Hepatocyte (in vitro differentiated cells): ENCODE measurements at regions not wholly inside any gene's neighbourhood (a gene's known extent, or its start where the extent isn't known, plus 50 kb on each side); places are given as distances from the start of the nearest gene placed in this dataset.

ENCODE experiments used
- DNase-seq: peaks from one replicate; pipeline ENCODE4 v3.0.0-alpha.2; 2016; ENCODE audit warnings: low spot score
- H2AFZ ChIP-seq: fragments of 200-600 bp; sonication (generic); 2 replicates; pipeline ENCODE4 v1.6.0; 2016; ENCODE audit warnings: antibody characterized with exemption, mild to moderate bottlenecking
- H3K27ac ChIP-seq: fragments of 200-600 bp; sonication (generic); 2 replicates; pipeline ENCODE4 v1.5.1; 2016; ENCODE audit warnings: mild to moderate bottlenecking
- H3K27me3 ChIP-seq: fragments of 200-600 bp; sonication (generic); 2 replicates; pipeline ENCODE4 v1.6.1; 2016
- H3K36me3 ChIP-seq: fragments of 200-600 bp; sonication (generic); replicated peaks from 2 replicates; pipeline ENCODE4 v1.5.1; 2016; ENCODE audit warnings: low read depth; ENCODE audit not compliant: insufficient read depth
- H3K4me1 ChIP-seq: fragments of 200-600 bp; sonication (generic); 2 replicates; pipeline ENCODE4 v1.5.1; 2016; ENCODE audit warnings: mild to moderate bottlenecking, moderate library complexity; ENCODE audit not compliant: insufficient read depth
- H3K4me2 ChIP-seq: fragments of 200-600 bp; sonication (generic); 2 replicates; pipeline ENCODE4 v1.6.0; 2016
- H3K4me3 ChIP-seq: fragments of 200-600 bp; sonication (generic); 2 replicates; pipeline ENCODE4 v1.5.1; 2016; ENCODE audit warnings: mild to moderate bottlenecking
- H3K79me2 ChIP-seq: fragments of 200-600 bp; sonication (generic); 2 replicates; pipeline ENCODE4 v1.6.0; 2017; ENCODE audit warnings: mild to moderate bottlenecking
- H3K9me2 ChIP-seq: fragments of 200-600 bp; sonication (generic); replicated peaks from 2 replicates; pipeline ENCODE4 v1.6.0; 2017; ENCODE audit warnings: mild to moderate bottlenecking; ENCODE audit not compliant: insufficient read depth
- H3K9me3 ChIP-seq: fragments of 200-600 bp; sonication (generic); 2 replicates; pipeline ENCODE4 v1.5.1; 2016; ENCODE audit warnings: low read depth, mild to moderate bottlenecking
- H4K20me1 ChIP-seq: fragments of 200-600 bp; sonication (generic); 2 replicates; pipeline ENCODE4 v1.6.0; 2016; ENCODE audit warnings: mild to moderate bottlenecking; ENCODE audit not compliant: insufficient read depth, poor library complexity, severe bottlenecking
- EZH2 ChIP-seq: fragments of 200-600 bp; sonication (generic); IDR thresholded peaks from 2 replicates; pipeline ENCODE4 v1.6.1; 2016; ENCODE audit warnings: antibody characterized with exemption, mild to moderate bottlenecking, borderline replicate concordance
- EZH2phosphoT487 ChIP-seq: fragments of 200-600 bp; sonication (generic); IDR thresholded peaks from one replicate; pipeline ENCODE4 v1.6.1; 2018; ENCODE audit warnings: antibody characterized with exemption, mild to moderate bottlenecking, low read depth, moderate library complexity; ENCODE audit not compliant: unreplicated experiment, severe bottlenecking
- WGBS: methylation state at CpG from one replicate; pipeline ENCODE4 v1.1.6; 2016; ENCODE audit warnings: low lambda C conversion rate; ENCODE audit errors: missing lambda C conversion rate; 5-methylcytosine and 5-hydroxymethylcytosine counted together
- TF ChIP-seq, protein P1 (sequence below): fragments of 200-600 bp; sonication (generic); IDR thresholded peaks from 2 replicates; pipeline ENCODE4 v1.5.1; 2016; ENCODE audit warnings: antibody characterized with exemption, mild to moderate bottlenecking; ENCODE audit not compliant: poor library complexity

DNA sequence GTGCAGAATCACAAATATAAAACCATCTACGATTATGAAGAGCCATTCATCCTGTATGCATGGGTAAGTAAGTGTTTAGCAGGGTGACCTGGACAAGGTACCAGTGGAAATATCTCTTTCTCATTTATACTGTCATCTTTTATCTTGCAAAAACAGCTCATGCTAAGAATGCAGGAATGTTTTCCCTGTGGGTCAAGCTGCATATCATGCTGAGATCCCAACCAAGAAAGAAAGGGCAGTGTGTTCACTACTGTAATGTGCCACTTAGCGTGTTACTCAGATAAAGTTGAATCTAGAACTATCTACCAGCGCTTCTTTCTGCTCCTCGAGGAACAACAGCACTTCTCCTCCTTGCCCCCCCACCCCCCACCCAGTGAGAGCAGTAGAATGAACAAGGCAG, 212.7 kb upstream of the TBL1X start:
- no peak overlapping the region for H3K4me3 ChIP-seq
- 54% methylated on average over 4 of the region's 4 CpGs for WGBS
- H3K27me3 ChIP-seq = no peaks in the 10 kb centered on the region
- H3K79me2 ChIP-seq = no peaks in the 10 kb centered on the region
- no peaks in the 10 kb centered on the region for H3K9me2 ChIP-seq
- TF ChIP-seq, protein P1, sequence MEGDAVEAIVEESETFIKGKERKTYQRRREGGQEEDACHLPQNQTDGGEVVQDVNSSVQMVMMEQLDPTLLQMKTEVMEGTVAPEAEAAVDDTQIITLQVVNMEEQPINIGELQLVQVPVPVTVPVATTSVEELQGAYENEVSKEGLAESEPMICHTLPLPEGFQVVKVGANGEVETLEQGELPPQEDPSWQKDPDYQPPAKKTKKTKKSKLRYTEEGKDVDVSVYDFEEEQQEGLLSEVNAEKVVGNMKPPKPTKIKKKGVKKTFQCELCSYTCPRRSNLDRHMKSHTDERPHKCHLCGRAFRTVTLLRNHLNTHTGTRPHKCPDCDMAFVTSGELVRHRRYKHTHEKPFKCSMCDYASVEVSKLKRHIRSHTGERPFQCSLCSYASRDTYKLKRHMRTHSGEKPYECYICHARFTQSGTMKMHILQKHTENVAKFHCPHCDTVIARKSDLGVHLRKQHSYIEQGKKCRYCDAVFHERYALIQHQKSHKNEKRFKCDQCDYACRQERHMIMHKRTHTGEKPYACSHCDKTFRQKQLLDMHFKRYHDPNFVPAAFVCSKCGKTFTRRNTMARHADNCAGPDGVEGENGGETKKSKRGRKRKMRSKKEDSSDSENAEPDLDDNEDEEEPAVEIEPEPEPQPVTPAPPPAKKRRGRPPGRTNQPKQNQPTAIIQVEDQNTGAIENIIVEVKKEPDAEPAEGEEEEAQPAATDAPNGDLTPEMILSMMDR = no peak
- TF ChIP-seq EZH2 = no peak
- TF ChIP-seq EZH2phosphoT487 = no peak
- H3K27ac ChIP-seq = no peak overlapping the region
- DNase-seq = no peak
- H3K36me3 ChIP-seq = no peaks in the 10 kb centered on the region
- no peaks in the 10 kb centered on the region for H3K9me3 ChIP-seq
- no peak overlapping the region for H3K4me2 ChIP-seq
- H4K20me1 ChIP-seq = no peaks in the 10 kb centered on the region
- H2AFZ ChIP-seq = no peak overlapping the region
- no peaks in the 10 kb centered on the region for H3K4me1 ChIP-seq

DNA sequence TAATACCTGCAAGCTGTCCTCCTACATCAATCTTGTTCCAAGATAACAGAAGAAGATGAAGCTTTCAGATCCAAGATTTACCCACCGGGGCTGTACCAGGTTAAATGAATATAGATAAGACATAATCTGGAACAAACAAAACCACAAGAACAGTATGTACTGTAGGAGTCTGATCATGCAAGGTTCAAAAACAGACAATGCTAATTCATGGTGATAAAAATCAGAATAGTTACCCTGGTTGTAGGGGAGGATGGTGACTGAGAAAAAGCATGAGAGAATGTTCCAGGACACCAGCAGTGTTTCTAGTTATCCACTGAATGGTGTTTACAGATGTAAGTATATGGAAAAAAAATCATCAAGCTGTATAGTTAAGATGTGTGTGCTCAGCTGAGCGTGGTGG, 211.6 kb upstream of the TBL1X start:
- no peak overlapping the region for H3K4me3 ChIP-seq
- H4K20me1 ChIP-seq = no peaks in the 10 kb centered on the region
- no peak overlapping the region for H2AFZ ChIP-seq
- no peaks in the 10 kb centered on the region for H3K79me2 ChIP-seq
- WGBS = 47% methylated on average over 2 of the region's 2 CpGs
- no peaks in the 10 kb centered on the region for H3K27me3 ChIP-seq
- no peak overlapping the region for H3K4me2 ChIP-seq
- no peaks in the 10 kb centered on the region for H3K9me2 ChIP-seq
- no peak for DNase-seq
- H3K9me3 ChIP-seq = no peaks in the 10 kb centered on the region
- TF ChIP-seq, protein P1 = no peak
- TF ChIP-seq EZH2 (no peak), EZH2phosphoT487 (no peak)
- H3K36me3 ChIP-seq = no peaks in the 10 kb centered on the region
- no peak overlapping the region for H3K27ac ChIP-seq
- H3K4me1 ChIP-seq = no peaks in the 10 kb centered on the region

DNA sequence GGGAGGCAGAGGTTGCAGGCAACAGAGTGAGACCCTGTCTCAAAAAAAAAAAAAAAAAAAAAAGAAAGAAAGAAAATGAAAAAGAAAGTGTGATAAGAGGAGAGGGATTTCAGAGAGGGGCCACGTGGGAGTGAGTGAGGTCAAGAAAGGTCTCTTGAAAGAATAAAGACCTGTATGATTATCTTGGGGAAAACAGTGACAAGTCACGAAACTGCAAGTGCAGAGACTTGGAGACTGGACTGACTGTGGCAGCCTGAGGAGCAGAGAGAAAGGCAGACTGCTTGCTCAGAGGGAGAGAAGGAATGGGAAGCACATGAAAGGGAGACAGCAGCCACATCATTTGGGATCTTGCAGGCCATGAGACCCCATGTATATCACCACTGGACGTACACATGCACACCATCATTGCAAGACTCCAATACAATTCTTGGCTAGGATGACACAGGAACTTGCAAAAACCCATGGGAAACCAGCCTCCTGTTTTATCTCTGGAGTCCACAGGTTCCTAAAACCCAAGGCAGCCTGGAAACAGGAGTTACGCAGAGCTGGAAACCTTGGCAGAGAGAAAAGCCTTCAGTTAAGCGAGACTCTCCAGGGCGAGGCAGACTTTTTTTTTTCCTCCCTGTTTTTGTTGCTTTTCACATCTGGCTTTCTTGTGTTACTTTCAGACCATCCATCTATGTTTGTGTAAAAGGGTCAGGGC, 207.0 kb upstream of the TBL1X start:
- no peak for DNase-seq
- no peaks in the 10 kb centered on the region for H3K9me2 ChIP-seq
- 77% methylated on average over 6 of the region's 6 CpGs for WGBS
- TF ChIP-seq, protein P1 = no peak
- TF ChIP-seq EZH2phosphoT487 = no peak
- no peak for TF ChIP-seq EZH2
- H3K4me1 ChIP-seq = no peaks in the 10 kb centered on the region
- no peaks in the 10 kb centered on the region for H3K27me3 ChIP-seq
- no peak overlapping the region for H3K4me2 ChIP-seq
- no peak overlapping the region for H3K27ac ChIP-seq
- no peaks in the 10 kb centered on the region for H4K20me1 ChIP-seq
- no peaks in the 10 kb centered on the region for H3K79me2 ChIP-seq
- H3K36me3 ChIP-seq = no peaks in the 10 kb centered on the region
- H3K9me3 ChIP-seq = no peaks in the 10 kb centered on the region
- H2AFZ ChIP-seq = no peak overlapping the region
- H3K4me3 ChIP-seq = no peak overlapping the region
